ENCODE measurements at regions not wholly inside any gene's neighbourhood (a gene's known extent, or its start where the extent isn't known, plus 50 kb on each side); places are given as distances from the start of the nearest gene placed in this dataset.

GRCh38 chr18:56152551-56153310, 485.7 kb downstream of the TXNL1 start:
- H3K27ac ChIP-seq = no peak overlapping the region
- no peaks in the 10 kb centered on the region for H3K27me3 ChIP-seq (ENCODE audit: insufficient read depth in 3 of 3, low read length in 2 of 3)
- no peaks in the 10 kb centered on the region for H3K36me3 ChIP-seq (ENCODE audit: insufficient read depth in 1 of 2, low read depth in 1 of 2)
- ATAC-seq (no peak), DNase-seq (no peak)
- H3K4me3 ChIP-seq = no peak overlapping the region
- H3K9me3 ChIP-seq = no peaks in the 10 kb centered on the region
- intact Hi-C loops (cut with DNase I) = no loop called here
- no peak for TF ChIP-seq CTCF (IDR thresholded peaks at IDR 0.05)
- H3K4me1 ChIP-seq = no peaks in the 10 kb centered on the region
- 68 to 75% (median 75%) methylated on average over 13 of the region's 13 CpGs for WGBS, 3 donors

- ATAC-seq (no peak), DNase-seq (no peak)
- Histone ChIP-seq H3K36me3 (ENCODE audit: insufficient read depth in 1 of 2, low read depth in 1 of 2) (no peaks in the 10 kb centered on the region), H3K27ac (no peak overlapping the region), H3K4me3 (no peak overlapping the region), H3K27me3 (ENCODE audit: insufficient read depth in 3 of 3, low read length in 2 of 3) (no peaks in the 10 kb centered on the region), H3K4me1 (no peaks in the 10 kb centered on the region), H3K9me3 (no peaks in the 10 kb centered on the region)
- TF ChIP-seq CTCF (IDR thresholded peaks at IDR 0.05) = no peak
- intact Hi-C loops (cut with DNase I) = no loop called here
Measured at GRCh38 chr18:56148373-56148772, 490.0 kb downstream of the TXNL1 start.

- no peaks in the 10 kb centered on the region for H3K4me1 ChIP-seq
- no peak for ATAC-seq
- no peak for TF ChIP-seq CTCF (IDR thresholded peaks at IDR 0.05)
- no peaks in the 10 kb centered on the region for H3K9me3 ChIP-seq
- no peaks in the 10 kb centered on the region for H3K27me3 ChIP-seq (ENCODE audit: insufficient read depth in 3 of 3, low read length in 2 of 3)
- 76 to 83% (median 80%) methylated on average over 1 of the region's 1 CpG for WGBS, 3 donors
- intact Hi-C loops (cut with DNase I) = no loop called here
- no peak overlapping the region for H3K27ac ChIP-seq
- H3K4me3 ChIP-seq = no peak overlapping the region
- no peak for DNase-seq
- no peaks in the 10 kb centered on the region for H3K36me3 ChIP-seq (ENCODE audit: insufficient read depth in 1 of 2, low read depth in 1 of 2)
Measured at GRCh38 chr18:56146565-56146964, 491.8 kb downstream of the TXNL1 start.

GRCh38 chr18:56142001-56142400, 496.4 kb downstream of the TXNL1 start:
- no peaks in the 10 kb centered on the region for H3K4me1 ChIP-seq
- H3K4me3 ChIP-seq = no peak overlapping the region
- intact Hi-C loops (cut with DNase I) = no loop called here
- ATAC-seq (no peak), DNase-seq (no peak)
- no peaks in the 10 kb centered on the region for H3K9me3 ChIP-seq
- no peaks in the 10 kb centered on the region for H3K27me3 ChIP-seq (ENCODE audit: insufficient read depth in 3 of 3, low read length in 2 of 3)
- no peak overlapping the region for H3K27ac ChIP-seq
- WGBS, 3 donors = 86 to 88% (median 88%) methylated on average over 2 of the region's 2 CpGs
- H3K36me3 ChIP-seq (ENCODE audit: insufficient read depth in 1 of 2, low read depth in 1 of 2) = no peaks in the 10 kb centered on the region
- TF ChIP-seq CTCF (IDR thresholded peaks at IDR 0.05) = no peak

- DNase-seq (peak; percentile 23 to 79), ATAC-seq (peak in 3 of 4 donors; percentile 49 to 66 (median 63))
- WGBS, 3 donors = 49 to 64% (median 52%) methylated on average over 8 of the region's 8 CpGs
- intact Hi-C loops (cut with DNase I) = no loop called here
- H3K27ac ChIP-seq = no peak overlapping the region
- no peak overlapping the region for H3K4me3 ChIP-seq
- H3K36me3 ChIP-seq (ENCODE audit: insufficient read depth in 1 of 2, low read depth in 1 of 2) = no peaks in the 10 kb centered on the region
- TF ChIP-seq CTCF (IDR thresholded peaks at IDR 0.05) = no peak
- no peaks in the 10 kb centered on the region for H3K27me3 ChIP-seq (ENCODE audit: insufficient read depth in 3 of 3, low read length in 2 of 3)
- H3K4me1 ChIP-seq = no peaks in the 10 kb centered on the region
- no peaks in the 10 kb centered on the region for H3K9me3 ChIP-seq
Measured at GRCh38 chr18:56139792-56140254, 498.6 kb downstream of the TXNL1 start.

Measured in psoas muscle (tissue), 7 donors.